IMR-90 (cell line): ENCODE measurements at regions not wholly inside any gene's neighbourhood (a gene's known extent, or its start where the extent isn't known, plus 50 kb on each side); places are given as distances from the start of the nearest gene placed in this dataset.

Source experiments
- ATAC-seq: fragments of 200-7000 bp; cut with Tn5 transposase; 2 replicates; pipeline ENCODE4 v1.9.1; 2020; ENCODE audit warnings: low read depth, mild to moderate bottlenecking, moderate library complexity
- BruUV-seq: library from RNA; stranded (reverse); fragments of 400-500 nt; replicated peaks from 2 replicates; lab custom pipeline; 2021; lab: Mats Ljungman, UMichigan
- CTCF ChIA-PET: fragments of 300-600 bp; formaldehyde crosslinking; extraction: SDS; loops from one replicate; lab custom pipeline; 2021; ENCODE audit warnings: antibody characterized with exemption; lab: Yijun Ruan, JAX
- POLR2A ChIA-PET: fragments of 300-600 bp; sonication (Branson Sonifier 250); formaldehyde crosslinking; loops from one replicate; lab custom pipeline; 2022; ENCODE audit warnings: antibody characterized with exemption; ENCODE audit not compliant: unreplicated experiment; lab: Charles Lee
- DNase-seq: peaks from one replicate; pipeline ENCODE4 v3.0.0; 2013
- H2AFZ ChIP-seq: replicated peaks from 2 replicates; pipeline ENCODE3; 2013; ENCODE audit warnings: low read length, mild to moderate bottlenecking; ENCODE audit not compliant: poor library complexity
- H2AK5ac ChIP-seq: 2 replicates; pipeline ENCODE4 v1.6.1; 2013; ENCODE audit warnings: low read depth, low read length, inconsistent platforms
- H2AK9ac ChIP-seq: replicated peaks from 2 replicates; pipeline ENCODE3; 2013; ENCODE audit warnings: mild to moderate bottlenecking, low read depth, low read length, moderate library complexity; ENCODE audit not compliant: poor library complexity
- H2BK120ac ChIP-seq: 2 replicates; pipeline ENCODE4 v1.6.1; 2013; ENCODE audit warnings: low read depth, low read length, inconsistent platforms
- H2BK15ac ChIP-seq: 3 replicates; pipeline ENCODE4 v1.6.1; 2013; ENCODE audit warnings: low read depth, low read length, inconsistent platforms
- H2BK20ac ChIP-seq: 2 replicates; pipeline ENCODE4 v1.6.1; 2013; ENCODE audit warnings: low read depth, mild to moderate bottlenecking, inconsistent platforms, low read length, moderate library complexity
- H2BK5ac ChIP-seq: 2 replicates; pipeline ENCODE4 v1.6.1; 2013; ENCODE audit warnings: mild to moderate bottlenecking, low read depth, low read length, inconsistent platforms; ENCODE audit not compliant: poor library complexity, severe bottlenecking
- H3K14ac ChIP-seq: replicated peaks from 2 replicates; pipeline ENCODE4 v1.6.1; 2013; ENCODE audit warnings: low read depth, low read length, inconsistent platforms
- H3K18ac ChIP-seq: 2 replicates; pipeline ENCODE4 v1.6.1; 2013; ENCODE audit warnings: low read depth, low read length, control low read depth
- H3K23ac ChIP-seq: 2 replicates; pipeline ENCODE4 v1.6.1; 2013; ENCODE audit warnings: low read depth, low read length, inconsistent platforms
- H3K27ac ChIP-seq: 2 replicates; pipeline ENCODE4 v1.5.1; 2013; ENCODE audit warnings: mild to moderate bottlenecking, control low read depth, low read length; ENCODE audit not compliant: insufficient read depth
- H3K27me3 ChIP-seq: 2 replicates; pipeline ENCODE4 v1.6.1; 2013; ENCODE audit warnings: low read length; ENCODE audit not compliant: control insufficient read depth, insufficient read depth
- H3K36me3 ChIP-seq: 2 replicates; pipeline ENCODE4 v1.6.1; 2013; ENCODE audit warnings: low read length, mixed read lengths; ENCODE audit not compliant: control insufficient read depth, insufficient read depth
- H3K4ac ChIP-seq: 2 replicates; pipeline ENCODE4 v1.6.1; 2013; ENCODE audit warnings: low read depth, low read length, inconsistent platforms
- H3K4me1 ChIP-seq: 2 replicates; pipeline ENCODE4 v1.6.1; 2013; ENCODE audit warnings: low read length, mixed read lengths; ENCODE audit not compliant: control insufficient read depth, insufficient read depth
- H3K4me2 ChIP-seq: 2 replicates; pipeline ENCODE4 v1.6.1; 2013; ENCODE audit warnings: low read depth, mild to moderate bottlenecking, control low read depth, low read length, moderate library complexity
- H3K4me3 ChIP-seq: 2 replicates; pipeline ENCODE4 v1.5.1; 2013; ENCODE audit warnings: low read depth, mild to moderate bottlenecking, control low read depth, low read length, moderate library complexity; ENCODE audit not compliant: insufficient read depth
- H3K56ac ChIP-seq: 2 replicates; pipeline ENCODE4 v1.6.1; 2013; ENCODE audit warnings: low read length, inconsistent platforms; ENCODE audit not compliant: insufficient read depth; ENCODE audit errors: extremely low read depth
- H3K79me1 ChIP-seq, 2 experiments: 2 replicates each; pipeline ENCODE4 v1.6.1; 2013; ENCODE audit warnings: low read length in 2 of 2, inconsistent platforms in 1 of 2, low read depth in 1 of 2
- H3K9ac ChIP-seq: 2 replicates; pipeline ENCODE4 v1.6.1; 2013; ENCODE audit warnings: low read depth, low read length, control low read depth
- H3K9me1 ChIP-seq: 2 replicates; pipeline ENCODE4 v1.6.1; 2013; ENCODE audit warnings: low read length, inconsistent platforms; ENCODE audit not compliant: insufficient read depth
- H3K9me3 ChIP-seq: 2 replicates; pipeline ENCODE4 v1.6.1; 2013; ENCODE audit warnings: low read length; ENCODE audit not compliant: control insufficient read depth, insufficient read depth
- H4K20me1 ChIP-seq: 2 replicates; pipeline ENCODE4 v1.6.1; 2013; ENCODE audit warnings: low read length, inconsistent platforms; ENCODE audit not compliant: insufficient read depth
- H4K5ac ChIP-seq: 2 replicates; pipeline ENCODE4 v1.6.1; 2013; ENCODE audit warnings: mild to moderate bottlenecking, low read depth, low read length, control low read depth
- H4K8ac ChIP-seq, 2 experiments: 2 replicates each; pipeline ENCODE4 v1.6.1; 2013; ENCODE audit warnings: low read depth in 2 of 2, low read length in 2 of 2, control low read depth in 1 of 2, inconsistent platforms in 1 of 2
- H4K91ac ChIP-seq: 2 replicates; pipeline ENCODE4 v1.6.1; 2013; ENCODE audit warnings: low read depth, low read length, inconsistent platforms; ENCODE audit not compliant: insufficient read depth
- CEBPB ChIP-seq: IDR thresholded peaks from 2 replicates; pipeline ENCODE4 v1.6.1; 2012; ENCODE audit warnings: low read depth, low read length, improper control_type of control experiment
- CHD1 ChIP-seq: IDR thresholded peaks from 2 replicates; pipeline ENCODE4 v1.6.1; 2012; ENCODE audit warnings: low read depth, low read length, improper control_type of control experiment
- MAFK ChIP-seq: IDR thresholded peaks from 2 replicates; pipeline ENCODE4 v1.6.1; 2012; ENCODE audit warnings: low read depth, low read length, improper control_type of control experiment
- MAZ ChIP-seq: IDR thresholded peaks from 2 replicates; pipeline ENCODE4 v1.6.1; 2012; ENCODE audit warnings: low read depth, mild to moderate bottlenecking, low read length, improper control_type of control experiment, moderate library complexity, borderline replicate concordance
- RAD21 ChIP-seq: IDR thresholded peaks from 2 replicates; pipeline ENCODE4 v1.6.1; 2012; ENCODE audit warnings: low read length, improper control_type of control experiment
- RFX5 ChIP-seq: IDR thresholded peaks from 2 replicates; pipeline ENCODE4 v1.8.0; 2012; ENCODE audit warnings: low read depth, mild to moderate bottlenecking, low read length, moderate library complexity
- WGBS, 2 experiments: methylation state at CpG; one replicate each; pipeline versions ENCODE4 v1.1.5 to v1.1.7; 2013; ENCODE audit warnings: missing lambda C conversion rate in 2 of 2; ENCODE audit not compliant: insufficient read length in 1 of 2; ENCODE audit errors: extremely low coverage in 2 of 2; 5-methylcytosine and 5-hydroxymethylcytosine counted together
- dilution Hi-C: fragments of 300-500 bp; cut with HindIII; formaldehyde crosslinking; loops from one replicate; pipeline ENCODE4 v1.14.3; 2018; ENCODE audit warnings: low sequenced_read_pairs; ENCODE audit not compliant: unreplicated experiment
- in situ Hi-C: fragments of 300-500 bp; cut with MboI; formaldehyde crosslinking; loops from 3 replicates; pipeline ENCODE4 v1.14.3; 2019; ENCODE audit warnings: low sequenced_read_pairs, inconsistent platforms, mixed read lengths
- intact Hi-C: fragments of 100-400 bp; cut with micrococcal nuclease; formaldehyde crosslinking; loops from 2 replicates; pipeline ENCODE4 v1.10.0; 2022

DNA sequence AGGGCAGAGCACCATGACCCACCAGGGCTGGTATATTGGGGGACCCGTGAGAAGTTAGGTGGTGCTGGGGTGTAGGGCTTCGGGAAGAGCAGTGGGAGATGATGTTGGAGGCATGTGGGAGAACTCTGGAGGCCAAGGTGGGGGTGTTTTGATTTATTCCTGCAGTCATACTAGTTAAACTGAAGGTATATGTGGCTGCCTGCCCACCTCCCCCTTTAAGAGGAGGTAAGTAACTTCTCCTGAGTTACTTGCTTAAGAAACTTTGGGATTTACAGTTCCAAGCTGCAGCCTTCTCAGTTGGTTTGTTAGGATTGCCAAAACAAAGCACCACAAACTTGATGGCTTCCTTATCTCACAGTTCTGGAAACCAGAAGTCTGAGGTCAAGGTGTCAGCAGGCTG lies 73.1 kb upstream of the AGBL1 start:
- no peak overlapping the region for H4K91ac ChIP-seq
- no CpG with 5 or more reads among the region's 2 CpGs for WGBS, 2 experiments
- no peak overlapping the region for H2AK9ac ChIP-seq
- ATAC-seq (no peak), DNase-seq (no peak)
- dilution Hi-C loops: no loop called here
- no peak overlapping the region for H3K14ac ChIP-seq
- H4K8ac ChIP-seq: no peak overlapping the region
- H2AK5ac ChIP-seq: no peak overlapping the region
- in situ Hi-C loops: no loop called here
- no peak overlapping the region for H3K27ac ChIP-seq
- no peak overlapping the region for H2BK120ac ChIP-seq
- H3K79me1 ChIP-seq: no peaks in the 10 kb centered on the region
- no peak overlapping the region for H2BK5ac ChIP-seq
- H4K5ac ChIP-seq: no peak overlapping the region
- H3K18ac ChIP-seq: no peak overlapping the region
- H3K9ac ChIP-seq: no peak overlapping the region
- no peak overlapping the region for H3K56ac ChIP-seq
- H3K23ac ChIP-seq: no peak overlapping the region
- CTCF ChIA-PET: no interaction called here
- H3K4me2 ChIP-seq: no peak overlapping the region
- POLR2A ChIA-PET: no interaction called here
- H3K9me3 ChIP-seq: peaks cover 16% of the 10 kb centered on the region; the same call in 1 of the 2 replicates
- no peak overlapping the region for H2BK15ac ChIP-seq
- no peaks in the 10 kb centered on the region for H3K4me1 ChIP-seq
- BruUV-seq: no TSS peak
- H2BK20ac ChIP-seq: no peak overlapping the region
- no peaks in the 10 kb centered on the region for H3K36me3 ChIP-seq
- H2AFZ ChIP-seq: no peak overlapping the region
- intact Hi-C loops: no loop called here
- no peaks in the 10 kb centered on the region for H3K9me1 ChIP-seq
- no peak overlapping the region for H3K4me3 ChIP-seq
- no peak overlapping the region for H3K4ac ChIP-seq
- H3K27me3 ChIP-seq: no peaks in the 10 kb centered on the region
- H4K20me1 ChIP-seq: no peaks in the 10 kb centered on the region
- TF ChIP-seq CHD1: no peak
- TF ChIP-seq RFX5: no peak
- no peak for TF ChIP-seq CEBPB
- no peak for TF ChIP-seq RAD21
- no peak for TF ChIP-seq MAZ
- TF ChIP-seq MAFK: no peak
